ENCODE measurements at regions not wholly inside any gene's neighbourhood (a gene's known extent, or its start where the extent isn't known, plus 50 kb on each side); places are given as distances from the start of the nearest gene placed in this dataset.

DNA sequence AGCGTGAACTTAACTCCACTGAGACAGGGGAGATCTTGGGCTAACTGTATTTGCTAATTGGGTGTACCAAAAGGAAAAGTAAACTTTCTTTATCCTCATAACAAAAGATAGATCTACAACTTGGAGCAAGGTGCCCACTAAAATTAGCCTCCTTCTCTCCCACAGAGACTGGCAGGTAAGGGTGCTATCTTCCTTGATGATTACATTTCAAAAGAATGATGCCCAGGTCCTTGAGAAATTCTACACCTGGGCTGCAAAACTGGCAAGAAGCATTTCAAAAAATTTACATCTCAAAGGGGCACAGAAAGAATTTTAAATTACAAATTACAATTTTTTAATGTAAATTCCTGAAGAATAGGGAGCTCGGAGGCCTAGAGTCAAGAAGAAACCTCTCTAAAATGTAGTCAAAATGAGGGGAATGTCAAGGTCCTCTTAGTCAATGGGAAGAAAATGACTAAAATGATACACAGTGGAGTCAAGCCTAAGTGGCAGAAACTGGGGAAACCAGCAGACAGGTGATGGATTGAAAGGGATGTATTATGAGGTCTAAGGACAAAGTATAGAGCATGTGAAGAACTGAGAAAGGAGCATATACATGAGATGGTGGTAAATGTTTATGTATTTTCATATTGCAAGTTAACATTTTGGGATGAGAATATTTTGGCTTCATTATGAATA is 348.3 kb upstream of the TUSC1 start:
- no peak for DNase-seq

DNA sequence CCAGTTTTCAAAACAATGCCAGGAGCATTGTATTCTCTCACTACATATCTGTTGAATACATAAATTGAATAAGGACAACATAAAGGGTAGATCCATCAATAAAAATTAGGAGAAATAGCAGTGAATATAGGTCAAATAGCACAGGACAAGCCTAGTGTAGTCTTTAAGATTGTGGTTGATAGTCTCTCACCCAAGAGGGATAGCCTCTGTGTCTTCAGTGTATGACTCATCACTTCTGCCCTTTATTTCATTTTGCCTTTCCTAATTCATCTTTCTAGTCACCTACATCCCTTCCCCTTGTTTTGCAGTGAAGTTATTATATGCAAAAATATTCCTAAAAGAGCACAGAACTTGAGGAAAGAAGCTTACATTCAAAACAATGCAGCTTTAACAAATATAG is 335.0 kb upstream of the TUSC1 start:
- DNase-seq = no peak

DNA sequence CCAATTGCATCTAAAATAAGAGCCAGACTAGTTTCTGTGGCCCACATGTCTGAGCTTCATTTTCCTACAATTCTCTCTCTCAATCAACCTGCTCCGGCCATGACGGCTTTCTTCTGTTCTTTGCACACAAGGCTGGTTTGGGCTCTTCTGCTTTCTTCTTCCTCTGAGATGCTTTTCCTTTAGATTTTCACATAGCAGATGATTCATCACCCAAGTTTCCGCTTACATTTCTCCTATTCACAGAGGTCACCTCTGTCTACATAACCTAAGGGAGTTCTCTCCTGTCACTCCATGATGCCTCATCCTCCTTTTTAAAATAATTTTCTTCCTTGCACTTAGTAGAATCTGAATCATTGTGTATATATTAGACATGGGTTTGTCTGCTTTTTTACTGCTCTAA is 334.6 kb upstream of the TUSC1 start:
- no peak for DNase-seq

DNA sequence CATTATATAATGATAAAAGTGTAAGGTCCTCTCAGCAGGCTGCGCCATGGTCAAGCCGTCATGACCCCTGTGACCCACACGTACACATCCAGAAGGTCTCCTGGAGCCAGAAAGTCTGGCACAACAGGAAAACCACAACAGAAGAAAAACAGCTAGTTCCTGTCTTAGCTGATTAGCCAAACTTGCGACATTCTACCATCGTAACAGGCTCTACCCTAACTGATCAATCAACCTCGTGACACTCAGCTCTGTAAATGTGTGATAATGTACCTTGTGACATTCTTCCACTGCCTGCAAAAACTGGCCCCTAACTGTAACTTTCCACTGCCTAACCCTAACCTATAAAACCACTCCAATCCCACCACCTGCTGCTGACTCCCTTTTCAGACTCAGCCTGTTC is 316.4 kb upstream of the TUSC1 start:
- no peak for DNase-seq

DNA sequence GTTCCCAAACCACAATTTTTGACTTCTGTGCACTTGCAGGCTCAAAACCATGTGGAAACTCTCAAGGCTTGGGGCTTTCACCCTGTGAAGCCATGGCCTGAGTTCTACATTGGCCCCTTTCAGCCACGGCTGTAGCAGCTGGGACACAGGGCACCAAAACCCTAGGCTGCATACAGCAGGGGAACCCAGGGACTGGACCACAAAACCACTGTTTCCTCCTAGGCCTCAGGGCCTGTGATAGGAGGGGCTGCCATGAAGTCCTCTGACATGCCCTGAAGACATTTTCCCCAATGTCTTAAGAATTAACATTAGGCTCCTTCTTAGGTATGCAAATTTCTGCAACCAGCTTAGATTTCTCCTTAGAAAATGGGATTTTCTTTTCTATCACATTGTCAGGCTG is 312.1 kb upstream of the TUSC1 start:
- DNase-seq = no peak

DNA sequence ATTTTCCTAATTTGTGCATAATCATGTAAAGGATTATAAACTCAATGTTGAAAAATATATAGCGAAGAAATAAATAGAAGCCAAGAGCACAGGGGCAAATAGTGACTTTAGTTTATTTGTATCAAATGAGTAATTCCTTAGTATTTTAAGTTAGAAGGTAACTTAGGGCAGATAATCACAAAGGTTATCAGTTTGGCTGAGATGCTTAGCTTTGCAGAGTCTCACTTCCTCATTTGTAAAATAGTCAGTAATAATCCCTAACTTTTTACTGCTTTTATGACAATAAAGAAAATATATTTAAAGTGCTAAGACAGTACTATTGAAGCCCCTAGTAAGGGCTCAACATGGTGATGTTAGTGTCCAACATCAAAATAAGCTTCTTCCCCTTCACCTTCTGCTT is 297.4 kb upstream of the TUSC1 start:
- DNase-seq = no peak

DNA sequence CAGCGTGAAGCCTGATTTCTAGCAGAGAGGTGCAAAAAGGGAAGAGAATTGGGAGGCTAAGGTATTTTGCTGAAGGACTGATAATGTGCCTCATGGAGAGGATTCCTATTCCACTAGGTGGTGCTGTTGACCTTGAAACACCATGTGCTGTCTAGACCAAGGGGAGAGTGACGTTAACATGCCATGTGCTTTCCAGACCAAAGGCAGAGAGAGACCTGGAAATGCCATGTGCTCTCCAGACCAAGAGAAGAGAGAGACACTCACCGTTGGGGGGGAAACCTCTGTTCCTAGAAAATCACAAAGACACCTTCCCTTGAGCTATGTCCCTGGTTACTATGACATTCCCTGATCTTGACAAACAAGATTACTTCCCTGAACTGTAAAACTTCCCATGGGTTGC is 286.0 kb upstream of the TUSC1 start:
- DNase-seq = peak; percentile 53

DNA sequence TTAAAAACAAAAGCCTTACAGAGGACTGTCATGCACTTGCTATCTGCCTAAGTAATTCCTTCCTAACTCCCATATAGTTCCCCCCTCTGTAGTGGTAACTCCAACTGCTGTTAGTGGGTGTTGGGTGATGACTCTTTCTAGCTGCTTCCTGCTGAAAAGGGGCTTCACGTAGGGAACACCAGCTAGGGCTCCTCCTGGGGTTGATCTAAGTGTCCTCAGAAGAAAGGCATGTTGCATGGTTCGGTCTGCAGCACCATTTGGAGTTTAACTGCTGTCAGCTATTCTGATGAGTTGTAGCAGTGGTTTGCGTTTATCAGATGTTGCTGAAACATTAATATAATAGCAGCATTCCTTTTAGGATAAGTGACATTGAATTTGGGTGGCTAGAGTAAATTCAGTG is 281.9 kb upstream of the TUSC1 start:
- no peak for DNase-seq

DNA sequence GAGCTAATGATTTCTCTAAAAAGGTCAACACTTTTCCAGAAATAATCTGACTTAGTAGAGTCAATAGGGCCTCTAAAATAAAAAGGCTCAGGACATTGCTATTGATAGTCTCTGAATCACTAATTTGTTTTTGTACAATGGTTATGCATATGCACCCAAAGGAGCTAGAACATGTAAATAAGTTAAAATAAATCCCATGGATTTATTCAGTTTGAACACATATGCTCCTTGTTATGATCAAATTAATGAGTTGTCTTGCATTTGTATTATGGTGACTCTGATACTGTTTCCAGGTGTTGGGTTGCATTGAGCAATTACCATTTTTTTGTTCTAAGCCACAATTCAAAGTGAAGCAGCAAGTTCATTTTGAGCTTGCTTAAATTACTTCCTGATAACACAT is 276.0 kb upstream of the TUSC1 start:
- DNase-seq = no peak

DNA sequence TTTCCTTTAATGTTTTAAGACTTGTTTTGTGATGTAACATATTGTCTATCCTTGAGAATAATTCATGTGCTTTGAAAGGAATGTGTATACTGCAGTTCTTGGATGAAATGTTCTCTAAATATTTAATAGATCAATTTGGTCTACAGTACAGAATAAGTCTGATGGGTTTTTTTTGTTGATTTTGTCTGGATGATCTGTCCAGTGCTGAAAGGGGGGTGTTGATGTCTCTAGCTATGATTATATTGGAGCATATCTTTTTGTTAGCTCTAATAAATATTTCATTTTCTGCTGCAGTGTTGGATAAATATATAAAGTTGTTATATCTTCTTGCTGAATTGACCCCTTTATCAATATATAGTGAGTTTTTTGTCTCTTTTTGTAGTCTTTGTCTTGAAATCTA is 269.9 kb upstream of the TUSC1 start:
- DNase-seq = no peak

DNA sequence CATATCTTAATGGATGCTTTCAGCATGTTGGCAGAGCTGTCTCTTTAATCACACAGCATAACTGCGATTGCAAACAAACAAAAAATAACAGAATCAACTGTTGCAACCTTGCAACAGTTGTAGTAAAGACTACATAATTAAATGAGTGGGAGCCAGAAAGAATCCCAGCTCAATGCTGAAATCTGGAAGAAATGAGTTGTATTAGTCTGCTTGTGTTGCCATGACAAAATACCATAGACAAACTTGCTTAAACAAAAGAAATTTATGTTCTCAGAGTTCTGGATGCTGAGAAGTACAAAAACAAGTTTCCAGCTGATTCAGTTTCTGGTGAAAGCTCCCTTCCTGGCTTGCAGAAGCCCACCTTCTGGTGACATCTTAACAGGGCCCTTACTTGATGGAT is 260.9 kb upstream of the TUSC1 start:
- DNase-seq = no peak

DNA sequence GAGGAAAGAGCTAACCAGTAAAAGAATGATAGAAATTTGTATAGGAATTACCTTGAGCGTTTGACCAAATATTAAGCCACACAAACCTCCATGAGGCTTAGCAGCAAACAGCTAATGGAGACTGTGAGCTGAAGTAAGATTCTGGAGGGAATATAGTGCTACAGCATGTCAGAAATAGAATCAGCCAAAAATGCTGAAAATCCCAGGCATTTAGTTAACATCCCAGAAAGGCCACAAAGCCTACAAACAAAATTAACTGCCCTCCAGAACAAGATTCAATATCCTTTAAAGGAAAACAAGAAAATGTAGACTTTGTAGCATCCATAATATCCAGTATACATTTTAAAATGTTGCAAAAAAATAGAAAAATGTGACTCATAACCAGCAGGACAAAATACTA is 257.8 kb upstream of the TUSC1 start:
- DNase-seq = no peak

DNA sequence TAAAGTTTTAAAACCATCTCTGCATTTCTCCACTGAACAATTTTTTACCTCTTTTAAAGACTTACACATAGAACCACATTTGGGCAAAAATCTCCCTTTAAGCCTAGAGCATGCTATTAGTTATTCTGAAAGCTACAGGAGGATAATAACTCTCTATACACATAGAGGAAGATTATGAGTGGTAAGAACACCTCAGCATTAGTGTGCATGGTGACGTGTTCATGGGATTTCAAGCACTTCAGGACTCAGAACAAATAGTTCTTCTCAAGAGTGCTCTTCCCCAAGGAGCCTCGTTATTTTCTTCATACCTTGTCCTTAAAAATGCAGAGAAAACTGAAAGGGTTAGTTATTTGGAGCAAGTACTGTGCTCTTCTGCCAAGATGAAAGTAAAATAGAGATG is 256.9 kb upstream of the TUSC1 start:
- DNase-seq = no peak

DNA sequence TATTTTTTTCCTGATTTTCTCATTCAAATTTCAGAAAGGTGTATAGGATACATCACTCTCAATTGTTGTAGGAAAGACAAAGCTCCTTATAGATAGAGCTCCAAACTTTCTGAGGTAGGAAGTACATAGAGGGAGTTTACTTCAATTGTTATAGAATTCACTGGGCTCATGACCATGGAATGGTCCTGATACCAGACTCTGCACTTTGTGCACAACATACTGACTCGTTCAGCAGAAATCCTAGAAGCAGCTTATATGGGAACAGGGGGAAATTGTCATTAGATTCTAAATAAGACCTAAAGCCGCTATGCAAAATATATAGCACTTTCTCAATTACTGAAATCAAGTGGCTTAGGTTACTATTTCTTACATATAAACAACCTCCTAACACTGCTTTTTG is 240.5 kb upstream of the TUSC1 start:
- DNase-seq = no peak

DNA sequence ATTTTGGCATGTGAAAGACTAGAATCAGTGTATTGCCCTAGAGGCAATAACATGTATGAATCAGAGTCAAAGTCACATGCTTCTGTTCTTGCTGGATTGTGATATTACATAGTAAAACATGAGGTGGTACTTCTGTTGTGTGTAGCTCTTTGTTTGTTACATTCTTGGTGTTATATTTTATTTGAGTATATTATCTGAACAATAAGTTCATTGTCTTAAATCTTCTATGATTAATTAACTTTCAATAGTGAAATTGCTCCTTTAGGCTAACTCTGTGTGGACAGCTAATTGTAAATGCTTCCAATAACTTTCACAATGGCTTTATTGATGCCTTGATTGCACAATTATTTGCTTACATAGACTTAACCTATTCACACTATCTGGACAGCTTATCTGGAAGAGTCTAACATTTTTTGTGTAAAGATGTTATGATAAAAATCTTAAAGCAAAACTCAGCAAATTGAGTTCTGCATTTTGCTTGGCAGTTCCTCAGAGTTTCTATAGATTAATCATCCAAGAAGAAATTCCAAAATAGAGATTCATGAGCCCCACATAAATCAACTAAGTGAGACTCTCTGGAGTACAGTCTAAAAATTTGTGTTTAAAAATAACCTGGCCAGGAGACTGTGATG is 239.6 kb upstream of the TUSC1 start:
- no peak for DNase-seq

DNA sequence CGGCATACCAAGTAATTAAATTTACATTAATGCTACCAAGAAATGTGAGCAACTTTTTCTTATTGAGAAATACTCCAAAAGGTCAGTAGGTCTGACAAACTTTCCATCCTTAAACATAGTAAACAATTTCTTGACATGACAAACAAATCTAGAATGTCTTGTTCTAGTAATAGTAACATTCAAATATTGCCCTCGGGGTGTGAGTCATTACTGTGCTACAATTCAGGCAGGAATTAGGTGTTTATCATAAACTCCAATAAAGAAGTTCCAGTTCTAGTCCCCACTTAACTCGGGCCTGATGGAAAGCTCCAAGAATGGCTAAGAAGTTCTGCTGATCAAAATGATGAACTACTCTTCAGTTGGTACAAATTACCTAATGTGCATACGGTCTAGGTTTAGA is 235.6 kb upstream of the TUSC1 start:
- no peak for DNase-seq

DNA sequence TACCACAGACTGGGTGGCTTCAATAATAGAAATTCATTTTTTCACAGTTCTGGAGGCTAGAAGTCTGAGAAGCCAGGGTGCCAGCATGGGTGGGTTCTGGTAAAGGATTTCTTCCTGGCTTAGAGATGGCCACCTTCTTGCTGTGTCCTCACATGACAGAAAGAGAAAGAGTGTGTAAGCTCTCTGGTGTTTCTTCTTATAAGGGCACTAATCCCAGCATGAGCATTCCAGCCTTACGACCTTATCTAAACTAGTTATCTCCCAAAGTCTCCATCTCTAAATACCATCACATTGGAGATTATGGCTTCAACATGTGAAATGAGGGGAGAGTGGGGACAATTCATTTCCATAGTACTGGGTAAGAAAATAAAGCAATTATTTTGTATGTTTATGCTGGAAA is 226.5 kb upstream of the TUSC1 start:
- DNase-seq = no peak

DNA sequence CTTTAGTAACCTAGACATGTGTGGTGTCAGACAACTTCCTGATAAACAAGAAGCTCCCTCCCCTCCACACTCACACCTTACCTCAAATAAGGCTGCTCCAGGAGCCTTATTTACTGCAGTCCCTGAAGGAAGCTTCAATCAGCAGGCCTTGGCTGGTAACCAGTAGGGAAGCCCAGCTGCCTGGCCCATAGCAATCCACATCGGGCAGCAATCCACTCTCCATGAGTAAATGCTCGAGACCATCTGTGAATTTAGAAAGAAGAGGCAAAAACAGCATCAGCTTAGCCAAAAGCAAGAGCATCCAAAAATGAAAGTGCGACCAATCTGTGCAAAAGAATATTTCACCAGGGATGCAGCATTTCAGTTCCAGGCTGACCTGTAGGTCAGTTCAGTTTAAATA is 213.3 kb upstream of the TUSC1 start:
- no peak for DNase-seq

DNA sequence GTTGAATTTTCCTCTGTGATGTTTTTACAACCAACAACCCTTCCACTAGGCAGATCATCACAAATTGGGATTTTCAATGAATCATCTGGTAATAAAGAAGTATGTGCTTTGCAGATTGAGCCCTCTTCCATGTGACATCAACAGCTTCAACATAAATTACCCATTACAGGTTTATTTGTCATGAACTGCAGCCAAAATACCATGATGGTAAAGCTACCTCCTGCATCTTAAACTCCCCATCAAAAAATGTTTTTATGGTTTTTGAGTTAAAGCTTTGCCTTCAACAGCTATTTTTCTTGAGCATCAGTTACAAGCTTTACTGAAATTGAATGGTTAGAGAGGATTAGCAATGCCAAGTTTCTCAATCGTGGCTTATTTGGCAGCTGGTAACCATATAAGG is 211.4 kb upstream of the TUSC1 start:
- DNase-seq = no peak

DNA sequence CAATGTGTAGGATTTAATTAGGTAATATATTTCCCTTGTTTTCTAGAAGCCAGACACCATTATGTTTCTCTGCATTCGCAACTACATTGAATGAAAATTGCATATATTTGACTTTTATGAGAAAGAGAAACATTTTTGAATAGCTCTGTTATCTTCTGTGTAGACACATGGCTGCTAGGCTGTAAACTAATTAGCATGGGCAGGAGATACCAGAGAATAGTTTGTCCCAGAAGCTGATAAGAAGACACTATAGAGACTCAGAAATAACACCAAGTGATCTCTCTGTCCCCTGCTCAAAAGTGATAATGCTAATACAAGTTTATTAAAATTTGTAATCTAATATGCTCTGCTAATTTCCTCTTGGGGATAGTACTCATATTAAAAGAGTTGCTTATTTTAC is 198.0 kb upstream of the TUSC1 start:
- no peak for DNase-seq

DNA sequence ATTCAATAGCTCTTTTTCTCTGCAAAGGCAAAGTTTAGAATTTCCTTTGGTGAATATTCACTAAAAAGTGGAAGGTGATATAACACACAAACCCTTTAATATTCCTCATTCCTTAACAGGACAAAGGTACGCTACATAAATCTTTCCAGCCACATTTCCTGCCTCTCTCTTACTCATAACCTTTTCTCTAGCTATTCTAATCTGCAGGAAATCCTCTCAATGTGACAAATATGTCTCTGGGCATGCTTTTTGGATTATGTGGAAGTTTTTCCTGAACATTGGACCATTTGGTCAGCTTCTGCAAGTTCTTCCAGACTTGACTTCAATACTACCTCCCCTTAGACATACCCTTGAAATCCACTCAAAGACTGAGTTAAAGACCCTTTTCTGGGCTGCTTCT is 186.3 kb upstream of the TUSC1 start:
- DNase-seq = no peak

DNA sequence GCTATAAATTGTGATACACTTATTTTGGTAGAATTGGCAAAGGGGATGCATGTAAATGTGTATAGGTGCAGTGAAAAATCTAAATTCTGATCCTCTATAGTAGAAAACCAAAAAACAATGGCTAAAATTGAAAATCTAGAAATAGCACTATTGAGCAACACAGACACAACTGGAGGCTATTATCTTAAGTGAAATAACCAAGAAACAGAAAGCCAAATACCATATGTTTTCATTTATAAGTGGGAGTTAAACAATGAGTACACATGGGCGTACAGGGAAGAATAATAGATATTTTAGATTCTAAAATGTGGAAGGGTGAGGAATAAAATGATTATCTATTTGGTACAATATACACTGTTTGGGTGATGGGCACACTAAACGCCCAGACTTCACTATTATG is 183.2 kb upstream of the TUSC1 start:
- no peak for DNase-seq

DNA sequence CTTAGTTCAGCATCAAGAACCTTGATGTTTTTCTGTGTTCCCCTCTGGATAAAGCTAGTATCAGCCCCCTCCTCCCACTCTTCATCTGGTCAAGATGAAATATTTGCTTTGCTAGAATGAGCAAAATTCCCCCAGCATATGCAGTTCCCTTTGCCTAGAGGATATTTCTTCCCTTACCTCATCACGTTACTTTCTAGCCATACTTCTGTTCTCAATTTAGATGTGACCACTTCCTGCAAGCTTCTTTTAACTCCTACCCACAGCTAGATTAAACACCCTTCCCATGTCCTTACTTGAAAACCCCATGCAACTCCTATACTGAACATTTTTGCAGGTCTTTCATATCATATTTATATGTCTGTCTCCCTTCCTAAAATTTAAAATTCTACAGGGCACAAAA is 178.9 kb upstream of the TUSC1 start:
- no peak for DNase-seq

DNA sequence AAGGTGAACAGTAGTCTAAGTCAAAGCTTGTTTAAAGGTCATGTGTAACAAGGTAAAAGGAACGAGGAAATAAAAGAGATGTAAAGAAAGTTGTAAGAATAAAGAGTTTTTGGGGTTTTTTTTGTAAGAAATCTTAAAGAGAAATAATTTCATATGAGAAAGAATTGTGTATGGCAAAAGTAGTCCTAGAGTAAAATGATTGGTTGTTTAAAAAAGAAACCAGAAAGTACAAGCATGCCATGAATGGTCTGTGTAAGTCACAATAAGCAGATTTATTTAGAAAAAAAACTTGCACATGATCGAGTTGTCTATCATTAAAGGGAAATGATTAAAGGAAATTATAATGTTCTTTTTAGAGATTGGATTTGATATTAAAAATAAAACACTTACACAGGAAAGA is 172.6 kb upstream of the TUSC1 start:
- DNase-seq = no peak

DNA sequence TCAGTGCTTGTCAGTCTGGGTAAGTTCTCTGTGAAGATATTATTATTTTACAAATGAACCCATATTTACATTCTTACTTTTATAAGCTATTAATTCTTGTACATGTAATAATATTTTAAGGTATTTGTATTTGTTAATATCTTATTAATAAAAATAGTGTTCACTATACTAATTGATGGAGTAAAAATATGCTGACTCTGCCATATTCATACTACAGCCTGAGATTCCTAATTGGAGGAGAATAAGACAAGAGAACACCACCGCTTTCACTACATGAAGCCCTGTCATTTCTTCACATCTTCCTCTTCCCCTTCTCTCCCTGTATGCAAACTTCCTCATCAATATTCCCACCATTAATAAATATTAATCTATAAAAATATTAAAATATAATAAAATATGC is 167.6 kb upstream of the TUSC1 start:
- no peak for DNase-seq

All from eye (tissue), 1 donor.